HG03439 (cell line): ENCODE measurements at regions not wholly inside any gene's neighbourhood (a gene's known extent, or its start where the extent isn't known, plus 50 kb on each side); places are given as distances from the start of the nearest gene placed in this dataset.
"Not testable (repeated sequence)": the region's sequence is repeated elsewhere in the genome, so short reads cannot be mapped to it uniquely, and the experiment has no call there.

Experiments used
- ATAC-seq: cut with Tn5 transposase; IDR thresholded peaks from one replicate; pipeline ENCODE4 v1.9.1; 2021; ENCODE audit warnings: mild to moderate bottlenecking, moderate library complexity; ENCODE audit not compliant: unreplicated experiment

- not testable (repeated sequence) for ATAC-seq
Measured at GRCh38 chr7:110514975-110515551, 575.9 kb upstream of the LRRN3 start.

- no peak for ATAC-seq
Measured at GRCh38 chr7:110519851-110520250, 571.1 kb upstream of the LRRN3 start.

GRCh38 chr7:110521357-110521911 lies 569.5 kb upstream of the LRRN3 start:
- ATAC-seq, result no peak

GRCh38 chr7:110522061-110522760 lies 568.7 kb upstream of the LRRN3 start:
- no peak for ATAC-seq

DNA sequence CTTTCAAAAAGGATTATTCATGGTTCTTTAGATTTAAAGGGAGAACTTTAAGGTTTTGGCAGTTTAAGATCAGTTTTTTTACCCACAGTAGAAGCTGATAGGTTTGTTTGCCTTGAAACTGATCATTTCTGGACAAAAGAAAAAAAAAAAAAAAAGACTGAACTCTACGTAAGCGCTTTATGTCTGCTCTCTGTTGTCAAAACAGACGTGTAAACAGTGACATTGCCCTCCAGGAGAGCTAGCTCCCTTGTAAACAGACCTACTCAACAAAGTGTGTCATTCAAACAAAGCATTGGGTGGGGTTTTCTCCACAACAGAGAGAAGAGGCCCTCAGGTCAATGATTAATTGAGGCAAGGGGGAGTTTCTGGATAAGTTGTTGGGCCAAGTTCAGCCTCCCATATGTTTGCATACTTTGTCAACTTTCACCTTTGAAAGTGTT lies 568.1 kb upstream of the LRRN3 start:
- ATAC-seq, result no peak

GRCh38 chr7:110529175-110529574 lies 561.8 kb upstream of the LRRN3 start:
- ATAC-seq, result no peak

GRCh38 chr7:110531186-110531585 lies 559.7 kb upstream of the LRRN3 start:
- no peak for ATAC-seq

- ATAC-seq, result no peak
Measured at GRCh38 chr7:110534241-110534931, 556.5 kb upstream of the LRRN3 start.

- ATAC-seq, result no peak
Measured at GRCh38 chr7:110539216-110539615, 551.7 kb upstream of the LRRN3 start.

- no peak for ATAC-seq
Measured at GRCh38 chr7:110541962-110542361, 549.0 kb upstream of the LRRN3 start.

GRCh38 chr7:110544194-110544593 lies 546.7 kb upstream of the LRRN3 start:
- no peak for ATAC-seq

DNA sequence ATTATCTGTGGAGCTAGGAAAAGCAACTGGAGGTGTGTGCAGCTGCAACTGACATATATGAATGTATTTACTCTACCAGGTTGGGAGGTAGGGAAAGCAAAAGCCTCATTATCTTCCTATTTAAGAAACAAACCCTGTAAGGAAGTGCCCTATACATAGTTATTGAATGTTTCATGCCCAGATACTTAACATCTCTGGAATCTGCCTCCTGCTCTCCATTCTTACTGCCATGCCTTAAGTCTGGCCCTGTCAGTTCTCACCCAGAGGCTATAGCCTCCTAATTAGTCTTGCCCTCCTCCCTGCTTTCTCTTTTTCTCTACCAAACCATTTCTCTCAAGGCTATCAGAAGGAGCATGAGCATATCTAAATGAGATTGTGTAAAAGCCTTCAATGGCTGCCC lies 542.6 kb upstream of the LRRN3 start:
- ATAC-seq, result no peak

GRCh38 chr7:110557136-110557535 lies 533.8 kb upstream of the LRRN3 start:
- ATAC-seq, result no peak

DNA sequence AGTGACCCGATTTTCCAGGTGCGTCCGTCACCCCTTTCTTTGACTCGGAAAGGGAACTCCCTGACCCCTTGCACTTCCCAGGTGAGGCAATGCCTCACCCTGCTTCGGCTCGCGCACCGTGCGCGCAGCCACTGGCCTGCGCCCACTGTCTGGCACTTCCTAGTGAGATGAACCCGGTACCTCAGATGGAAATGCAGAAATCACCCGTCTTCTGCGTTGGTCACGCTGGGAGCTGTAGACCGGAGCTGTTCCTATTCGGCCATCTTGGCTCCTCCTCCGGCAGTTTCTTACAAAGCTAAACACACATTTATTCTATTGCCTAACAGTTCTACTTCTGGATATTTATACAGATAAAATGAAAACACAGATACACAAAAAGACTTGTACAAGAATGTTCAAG lies 527.6 kb upstream of the LRRN3 start:
- not testable (repeated sequence) for ATAC-seq

DNA sequence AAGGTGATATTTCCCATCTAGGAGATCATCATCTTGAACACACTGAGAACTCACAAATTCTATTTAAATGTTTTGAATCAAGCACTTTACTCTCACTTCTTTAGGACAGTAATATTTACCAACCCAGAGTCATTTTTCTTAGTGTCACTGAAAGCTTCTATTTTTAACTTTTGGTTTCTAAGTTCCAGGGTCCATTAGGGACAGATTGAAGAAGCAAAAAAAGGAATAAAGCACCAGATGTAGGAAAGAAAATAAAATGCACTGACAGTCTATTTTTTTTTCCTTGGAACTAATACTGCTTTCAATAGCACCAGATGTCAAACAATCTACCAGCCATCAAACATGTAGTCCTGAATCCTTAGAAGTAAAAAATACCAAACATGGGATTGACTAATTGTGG lies 526.7 kb upstream of the LRRN3 start:
- no peak for ATAC-seq

DNA sequence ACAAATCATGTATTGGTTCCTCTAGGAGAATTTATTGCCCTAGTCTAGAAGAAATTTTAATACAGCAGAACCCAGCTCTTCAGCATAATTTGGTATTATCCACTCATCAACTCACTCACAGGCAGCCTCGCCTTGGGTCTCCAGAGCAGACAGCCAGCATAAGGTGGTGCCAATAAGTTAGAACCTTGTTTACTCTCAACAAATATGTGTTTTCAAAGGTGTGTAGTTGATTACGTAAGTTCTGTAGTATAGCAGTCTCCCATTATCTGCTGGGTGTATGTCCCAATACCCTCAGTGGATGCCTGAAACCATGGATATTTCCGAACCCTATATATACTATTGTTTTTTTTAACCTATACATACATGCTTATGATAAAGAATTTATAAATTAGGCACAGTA lies 522.5 kb upstream of the LRRN3 start:
- ATAC-seq, result no peak

GRCh38 chr7:110568932-110569331 lies 522.0 kb upstream of the LRRN3 start:
- no peak for ATAC-seq

- no peak for ATAC-seq
Measured at GRCh38 chr7:110569486-110570205, 521.3 kb upstream of the LRRN3 start.

DNA sequence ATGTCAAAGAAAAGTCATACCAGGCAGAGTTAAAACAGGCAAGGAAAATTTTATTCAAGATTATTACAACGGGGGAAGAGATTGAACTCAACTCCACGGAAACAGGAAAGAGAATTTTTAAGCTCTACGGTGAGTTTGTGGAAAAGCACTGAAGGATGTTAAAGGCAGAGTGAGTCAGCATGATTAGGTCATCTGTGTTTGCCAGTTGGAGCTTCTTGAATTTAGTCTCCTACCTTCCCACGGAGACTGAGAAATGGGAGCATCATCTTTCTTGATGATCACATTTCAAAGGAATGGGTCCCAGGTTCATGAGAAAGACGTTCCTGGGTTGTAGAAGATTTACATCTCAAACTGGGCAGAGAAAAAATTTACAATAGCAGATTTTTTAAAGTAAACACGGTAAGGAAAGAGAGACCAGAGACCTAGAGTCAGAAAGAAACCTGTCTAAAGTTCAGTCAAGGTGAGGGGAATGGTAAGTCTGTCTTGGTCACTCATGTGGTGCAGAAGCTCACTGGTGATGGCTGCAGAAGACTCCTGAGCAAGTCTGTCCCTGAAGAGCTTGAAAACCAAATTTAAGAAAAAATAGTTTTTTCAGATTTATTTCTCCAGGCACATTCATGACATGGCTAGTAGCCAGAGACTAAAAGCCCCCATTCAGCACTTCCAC lies 516.9 kb upstream of the LRRN3 start:
- ATAC-seq, result no peak

- ATAC-seq, result no peak
Measured at GRCh38 chr7:110587294-110587693, 503.6 kb upstream of the LRRN3 start.

DNA sequence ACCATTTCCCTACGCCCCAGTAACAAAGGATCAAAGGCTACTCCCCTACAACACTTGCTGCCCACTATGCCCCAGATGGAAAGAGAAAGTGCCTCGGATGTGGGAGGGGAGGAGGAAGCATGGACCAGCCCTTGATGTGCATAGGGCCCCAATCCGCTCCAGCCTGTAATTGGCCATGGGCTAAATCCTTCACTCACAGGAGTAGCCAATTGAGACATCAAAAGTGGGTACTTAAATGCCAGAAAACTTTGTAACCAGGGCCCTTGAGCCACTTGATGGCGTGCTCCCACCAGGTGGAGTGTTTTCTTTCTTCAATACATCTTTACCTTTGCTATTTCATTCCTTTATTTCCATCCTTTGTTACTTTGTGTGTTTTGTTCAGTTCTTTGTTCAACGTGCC lies 500.5 kb upstream of the LRRN3 start:
- no peak for ATAC-seq
